ENCODE measurements at regions not wholly inside any gene's neighbourhood (a gene's known extent, or its start where the extent isn't known, plus 50 kb on each side); places are given as distances from the start of the nearest gene placed in this dataset.

DNA sequence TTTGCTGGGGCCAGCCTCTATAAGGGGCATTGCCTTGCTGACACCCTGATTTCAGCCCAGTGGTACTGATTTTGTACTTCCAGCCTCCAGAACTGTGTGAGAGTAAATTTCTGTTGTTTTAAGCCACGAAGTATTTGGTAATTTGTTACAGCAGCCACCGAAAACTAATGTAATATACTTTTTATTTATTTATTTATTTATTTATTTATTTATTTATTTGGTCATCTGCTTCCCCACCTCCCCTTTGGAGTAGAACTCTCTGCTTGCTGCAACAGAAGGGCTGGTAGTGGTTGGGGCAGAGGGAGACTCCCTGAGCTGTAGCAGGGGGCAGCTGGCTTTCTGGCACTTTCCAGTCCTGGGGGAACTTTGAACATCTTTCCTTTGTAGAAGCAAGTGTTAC lies 128.4 kb upstream of the RAG2 start:
- no peak for DNase-seq (ENCODE audit: low spot score)

GRCh38 chr11:36724742-36725385 lies 126.8 kb upstream of the RAG2 start:
- DNase-seq (ENCODE audit: low spot score) = no peak

DNA sequence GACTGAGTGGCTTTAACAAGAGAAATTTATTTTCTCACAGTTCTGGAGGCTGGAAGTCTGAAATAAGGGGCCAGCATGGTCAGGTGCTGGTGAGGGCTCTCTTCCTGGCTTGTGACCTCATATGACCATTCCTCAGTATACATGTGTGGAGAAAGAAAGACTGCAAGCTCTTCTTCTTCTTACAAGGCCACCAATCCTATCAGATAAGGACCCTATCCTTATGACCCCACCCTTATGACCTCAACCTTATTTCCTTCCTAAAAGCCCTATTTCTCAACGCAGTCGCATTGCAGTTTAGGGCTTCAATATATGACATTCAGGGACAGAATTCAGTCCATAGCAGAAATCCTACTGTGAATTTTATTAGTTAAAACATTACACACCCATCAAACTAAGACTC lies 124.4 kb upstream of the RAG2 start:
- no peak for DNase-seq (ENCODE audit: low spot score)

DNA sequence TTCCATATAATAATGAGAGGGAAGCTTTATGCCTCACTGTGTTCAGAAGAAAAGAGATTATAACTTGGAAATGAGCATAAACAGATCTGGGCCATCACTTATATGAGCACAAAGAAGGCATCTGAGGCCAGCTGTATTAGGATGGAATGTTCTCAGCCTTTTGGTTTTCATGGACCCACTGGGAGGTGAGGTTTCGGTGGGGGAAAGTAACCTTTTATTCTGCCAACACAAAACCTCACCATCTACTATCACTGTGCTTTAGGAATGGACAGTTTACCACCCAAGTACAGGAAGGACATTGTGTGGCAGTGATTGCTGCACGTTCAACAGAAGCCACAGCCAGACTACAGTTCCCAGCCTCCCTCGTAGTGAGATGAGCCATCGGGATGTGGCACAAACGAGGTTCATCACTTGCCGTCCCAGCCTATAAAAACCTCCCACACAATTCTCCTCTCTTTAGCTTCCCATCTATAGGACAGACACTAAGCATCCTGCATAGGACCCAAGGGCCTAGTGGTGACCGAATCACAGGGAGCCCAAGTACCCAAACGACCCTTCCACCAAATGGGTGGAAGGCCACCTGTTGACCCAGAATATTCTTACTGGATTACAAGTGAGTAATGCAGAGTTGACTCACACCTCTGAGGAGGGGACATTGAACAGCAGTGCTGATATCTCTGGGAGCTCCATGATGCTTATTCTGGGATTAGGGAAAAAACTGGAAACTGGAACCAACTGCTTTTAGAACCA lies 121.5 kb upstream of the RAG2 start:
- DNase-seq (ENCODE audit: low spot score) = no peak

- no peak for DNase-seq (ENCODE audit: low spot score)
These were observed 120.4 kb upstream of the RAG2 start for GRCh38 chr11:36718451-36718850.

- DNase-seq (ENCODE audit: low spot score) = no peak
These were observed 115.7 kb upstream of the RAG2 start for GRCh38 chr11:36713715-36714114.

DNA sequence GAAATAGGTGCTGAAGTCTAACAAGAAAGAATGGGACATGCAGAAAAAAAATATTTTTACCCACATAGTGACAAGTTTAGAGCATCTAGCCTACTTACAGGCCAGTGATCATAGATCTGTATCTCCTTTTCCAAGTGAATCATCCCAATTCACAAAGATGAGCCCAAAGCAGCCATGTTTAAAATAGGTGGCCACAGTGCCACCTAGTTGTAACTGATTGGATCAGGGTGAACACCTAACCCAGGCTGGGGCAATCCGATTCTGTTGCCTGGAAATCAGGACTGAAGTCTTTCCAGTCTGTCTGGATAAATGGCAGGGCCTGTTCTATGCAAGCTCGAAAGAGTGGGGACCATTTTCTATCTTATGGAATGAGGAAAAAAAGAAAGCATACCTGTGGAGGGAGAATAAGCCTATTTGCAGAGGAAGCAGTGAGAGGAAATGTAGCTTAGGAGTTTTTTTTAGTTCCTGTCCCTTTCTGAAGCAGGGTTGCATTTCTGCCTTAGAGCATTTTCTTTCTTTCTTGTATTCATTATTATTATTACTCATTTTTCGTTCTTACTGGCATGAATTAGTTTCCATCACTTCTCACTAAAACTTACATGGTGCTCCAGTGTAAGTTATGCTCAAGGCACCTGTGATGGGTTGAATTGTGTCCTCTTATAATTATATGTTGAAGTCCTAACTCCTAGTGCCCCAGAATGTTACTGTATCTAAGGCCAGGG lies 113.2 kb upstream of the RAG2 start:
- peak; percentile 21 for DNase-seq (ENCODE audit: low spot score)
